Tibial nerve (tissue), 4 donors: ENCODE measurements at regions not wholly inside any gene's neighbourhood (a gene's known extent, or its start where the extent isn't known, plus 50 kb on each side); places are given as distances from the start of the nearest gene placed in this dataset.

ENCODE experiments used
- EP300 ChIP-seq, 2 donors: sonication (generic); formaldehyde crosslinking; IDR thresholded peaks; one replicate each; pipeline ENCODE4 v1.6.1; 2017; ENCODE audit warnings: antibody characterized with exemption in 2 of 2, mild to moderate bottlenecking in 1 of 2
- POLR2A ChIP-seq, 2 donors: fragments of 450-650 bp; IDR thresholded peaks; one replicate each; pipeline ENCODE4 v1.6.1; 2017; ENCODE audit warnings: antibody characterized with exemption in 2 of 2, mild to moderate bottlenecking in 2 of 2, moderate library complexity in 2 of 2
- TF ChIP-seq, protein P1 (sequence below), 5 experiments: fragments of 200-600 bp in 3 of 5; fragments of 450-650 bp in 2 of 5; sonication (generic) in 3 of 5; IDR thresholded peaks; one replicate each; pipeline ENCODE4 v1.5.1; 2016 to 2019; ENCODE audit warnings: antibody characterized with exemption in 5 of 5, mild to moderate bottlenecking in 3 of 5, moderate library complexity in 2 of 5

DNA sequence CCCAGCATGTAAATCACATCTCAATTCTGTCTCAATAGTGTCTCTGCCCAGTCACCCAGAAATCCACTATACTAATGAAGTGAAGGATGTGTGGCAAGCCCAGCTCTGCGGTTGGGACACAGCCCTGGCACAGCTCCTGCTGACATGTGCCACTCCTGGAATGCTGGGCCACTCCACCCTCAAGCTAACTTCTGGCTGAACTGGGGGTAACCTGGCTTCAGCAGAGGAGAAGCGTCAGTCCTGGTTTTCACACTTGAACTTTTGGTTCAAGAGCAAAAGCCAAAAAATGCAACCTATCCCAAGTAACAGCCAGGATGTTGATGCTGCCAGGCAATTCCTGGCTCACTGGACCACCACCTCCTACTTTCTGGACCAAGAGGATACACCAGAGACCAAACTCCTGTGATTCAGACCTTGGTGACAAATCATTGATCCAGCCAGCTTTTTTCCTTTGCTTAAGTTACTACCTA lies 86.4 kb downstream of the ARRDC3 start:
- TF ChIP-seq, protein P1, sequence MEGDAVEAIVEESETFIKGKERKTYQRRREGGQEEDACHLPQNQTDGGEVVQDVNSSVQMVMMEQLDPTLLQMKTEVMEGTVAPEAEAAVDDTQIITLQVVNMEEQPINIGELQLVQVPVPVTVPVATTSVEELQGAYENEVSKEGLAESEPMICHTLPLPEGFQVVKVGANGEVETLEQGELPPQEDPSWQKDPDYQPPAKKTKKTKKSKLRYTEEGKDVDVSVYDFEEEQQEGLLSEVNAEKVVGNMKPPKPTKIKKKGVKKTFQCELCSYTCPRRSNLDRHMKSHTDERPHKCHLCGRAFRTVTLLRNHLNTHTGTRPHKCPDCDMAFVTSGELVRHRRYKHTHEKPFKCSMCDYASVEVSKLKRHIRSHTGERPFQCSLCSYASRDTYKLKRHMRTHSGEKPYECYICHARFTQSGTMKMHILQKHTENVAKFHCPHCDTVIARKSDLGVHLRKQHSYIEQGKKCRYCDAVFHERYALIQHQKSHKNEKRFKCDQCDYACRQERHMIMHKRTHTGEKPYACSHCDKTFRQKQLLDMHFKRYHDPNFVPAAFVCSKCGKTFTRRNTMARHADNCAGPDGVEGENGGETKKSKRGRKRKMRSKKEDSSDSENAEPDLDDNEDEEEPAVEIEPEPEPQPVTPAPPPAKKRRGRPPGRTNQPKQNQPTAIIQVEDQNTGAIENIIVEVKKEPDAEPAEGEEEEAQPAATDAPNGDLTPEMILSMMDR (IDR thresholded peaks at IDR 0.05) = no peak
- TF ChIP-seq EP300 (IDR thresholded peaks at IDR 0.05) (peak in 1 of 2 donors; percentile 80), POLR2A (IDR thresholded peaks at IDR 0.05) (no peak)
